Testis (tissue), 2 donors: ENCODE measurements at regions not wholly inside any gene's neighbourhood (a gene's known extent, or its start where the extent isn't known, plus 50 kb on each side); places are given as distances from the start of the nearest gene placed in this dataset.

Experiments
- DNase-seq: peaks from one replicate; pipeline ENCODE4 v3.0.0-alpha.2; 2019
- H3K27ac ChIP-seq, 2 donors: fragments of 200-600 bp; sonication (generic); one replicate each; pipeline ENCODE4 v1.5.1; 2019
- H3K27me3 ChIP-seq: fragments of 200-600 bp; sonication (generic); one replicate; pipeline ENCODE4 v1.5.1; 2019
- H3K36me3 ChIP-seq: fragments of 200-600 bp; sonication (generic); one replicate; pipeline ENCODE4 v1.5.1; 2017; ENCODE audit warnings: low read depth; ENCODE audit errors: missing control alignments
- H3K4me1 ChIP-seq: fragments of 200-600 bp; sonication (generic); one replicate; pipeline ENCODE4 v1.5.1; 2019
- H3K4me3 ChIP-seq, 2 donors: fragments of 200-600 bp; sonication (generic); one replicate each; pipeline ENCODE4 v1.5.1; 2017 to 2019
- H3K9me3 ChIP-seq: fragments of 200-600 bp; sonication (generic); one replicate; pipeline ENCODE4 v1.5.1; 2017
- POLR2A ChIP-seq: fragments of 450-650 bp; IDR thresholded peaks from one replicate; pipeline ENCODE4 v1.6.1; 2017; ENCODE audit warnings: antibody characterized with exemption, mild to moderate bottlenecking, moderate library complexity
- WGBS, 2 donors: methylation state at CpG; one replicate each; pipeline ENCODE4 v1.1.5; 2018; 5-methylcytosine and 5-hydroxymethylcytosine counted together
- intact Hi-C: fragments of 100-400 bp; cut with DNase I; formaldehyde crosslinking; loops from one replicate; pipeline ENCODE4 v1.15.1; 2023; ENCODE audit warnings: low total_unique reads
- TF ChIP-seq, protein P1 (sequence below), 3 experiments: fragments of 450-650 bp in 2 of 3; fragments of 200-600 bp in 1 of 3; sonication (generic) in 1 of 3; IDR thresholded peaks; one replicate each; pipeline ENCODE4 v1.5.1; 2016 to 2019; ENCODE audit warnings: antibody characterized with exemption in 3 of 3, mild to moderate bottlenecking in 2 of 3, moderate library complexity in 1 of 3

DNA sequence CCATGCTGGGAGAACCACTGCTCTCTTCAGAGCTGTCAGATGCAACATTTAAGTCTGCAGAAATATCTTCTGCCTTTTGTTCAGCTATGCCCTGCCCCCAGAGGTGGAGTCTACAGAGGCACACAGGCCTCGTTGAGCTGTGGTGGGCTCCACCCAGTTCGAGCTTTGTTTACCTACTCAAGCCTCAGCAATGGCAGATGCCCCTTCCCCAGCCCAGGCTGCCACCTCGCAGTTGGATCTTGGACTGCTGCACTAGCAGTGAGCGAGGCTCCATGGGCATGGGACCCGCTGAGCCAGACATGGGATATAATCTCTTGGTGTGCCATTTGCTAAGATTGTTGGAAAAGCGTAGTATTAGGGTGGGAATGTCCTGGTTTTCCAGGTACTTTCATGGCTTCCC lies 229.1 kb upstream of the C11orf87 start:
- Histone ChIP-seq H3K36me3 (no peaks in the 10 kb centered on the region), H3K27me3 (no peaks in the 10 kb centered on the region), H3K4me1 (no peaks in the 10 kb centered on the region), H3K27ac (no peak overlapping the region), H3K9me3 (no peaks in the 10 kb centered on the region), H3K4me3 (no peak overlapping the region)
- no peak for DNase-seq
- intact Hi-C loops: no loop called here
- 87 to 100% methylated on average over 6 of the region's 6 CpGs for WGBS, 2 donors
- no peak for TF ChIP-seq POLR2A
- TF ChIP-seq, protein P1, sequence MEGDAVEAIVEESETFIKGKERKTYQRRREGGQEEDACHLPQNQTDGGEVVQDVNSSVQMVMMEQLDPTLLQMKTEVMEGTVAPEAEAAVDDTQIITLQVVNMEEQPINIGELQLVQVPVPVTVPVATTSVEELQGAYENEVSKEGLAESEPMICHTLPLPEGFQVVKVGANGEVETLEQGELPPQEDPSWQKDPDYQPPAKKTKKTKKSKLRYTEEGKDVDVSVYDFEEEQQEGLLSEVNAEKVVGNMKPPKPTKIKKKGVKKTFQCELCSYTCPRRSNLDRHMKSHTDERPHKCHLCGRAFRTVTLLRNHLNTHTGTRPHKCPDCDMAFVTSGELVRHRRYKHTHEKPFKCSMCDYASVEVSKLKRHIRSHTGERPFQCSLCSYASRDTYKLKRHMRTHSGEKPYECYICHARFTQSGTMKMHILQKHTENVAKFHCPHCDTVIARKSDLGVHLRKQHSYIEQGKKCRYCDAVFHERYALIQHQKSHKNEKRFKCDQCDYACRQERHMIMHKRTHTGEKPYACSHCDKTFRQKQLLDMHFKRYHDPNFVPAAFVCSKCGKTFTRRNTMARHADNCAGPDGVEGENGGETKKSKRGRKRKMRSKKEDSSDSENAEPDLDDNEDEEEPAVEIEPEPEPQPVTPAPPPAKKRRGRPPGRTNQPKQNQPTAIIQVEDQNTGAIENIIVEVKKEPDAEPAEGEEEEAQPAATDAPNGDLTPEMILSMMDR (IDR thresholded peaks at IDR 0.05): no peak

- Histone ChIP-seq H3K9me3 (no peaks in the 10 kb centered on the region), H3K27me3 (no peaks in the 10 kb centered on the region), H3K27ac (no peak overlapping the region), H3K4me1 (no peaks in the 10 kb centered on the region), H3K4me3 (no peak overlapping the region), H3K36me3 (no peaks in the 10 kb centered on the region)
- DNase-seq: no peak
- TF ChIP-seq, protein P1 (IDR thresholded peaks at IDR 0.05): no peak
- TF ChIP-seq POLR2A: no peak
- intact Hi-C loops: no loop called here
- WGBS, 2 donors: 64 to 80% methylated on average over 1 of the region's 1 CpG
These were observed 228.1 kb upstream of the C11orf87 start for GRCh38 chr11:109193880-109194279.

- 84 to 88% methylated on average over 2 of the region's 2 CpGs for WGBS, 2 donors
- DNase-seq: no peak
- no peak overlapping the region for H3K4me3 ChIP-seq
- no peaks in the 10 kb centered on the region for H3K27me3 ChIP-seq
- no peaks in the 10 kb centered on the region for H3K4me1 ChIP-seq
- intact Hi-C loops: no loop called here
- TF ChIP-seq, protein P1 (IDR thresholded peaks at IDR 0.05): no peak
- TF ChIP-seq POLR2A: no peak
- H3K27ac ChIP-seq: no peak overlapping the region
- no peaks in the 10 kb centered on the region for H3K9me3 ChIP-seq
- H3K36me3 ChIP-seq: no peaks in the 10 kb centered on the region
These were observed 226.0 kb upstream of the C11orf87 start for GRCh38 chr11:109196016-109196415.

DNA sequence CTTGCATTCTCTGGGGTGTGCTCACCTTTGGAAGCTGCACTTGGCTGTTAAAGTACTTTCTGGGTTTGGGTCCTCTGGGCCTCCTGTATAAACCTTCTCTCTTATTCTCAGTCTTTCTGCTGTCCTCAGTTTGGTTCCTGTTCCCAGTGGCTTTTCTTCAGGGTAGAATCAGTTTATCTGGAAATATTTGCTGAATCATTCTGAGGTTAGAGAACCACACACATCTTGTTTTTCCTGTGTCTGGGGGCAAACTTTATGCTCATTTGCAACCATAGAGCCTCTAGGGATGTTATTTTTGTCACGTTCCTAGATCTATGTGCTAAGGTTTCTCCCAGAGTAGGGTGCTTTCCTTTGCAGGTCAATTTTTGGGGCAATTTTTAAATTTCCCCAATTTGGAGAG lies 224.3 kb upstream of the C11orf87 start:
- intact Hi-C loops: no loop called here
- no peaks in the 10 kb centered on the region for H3K4me1 ChIP-seq
- no peak for DNase-seq
- no peaks in the 10 kb centered on the region for H3K36me3 ChIP-seq
- H3K27ac ChIP-seq: no peak overlapping the region
- 73 to 76% methylated on average over 1 of the region's 1 CpG for WGBS, 2 donors
- H3K4me3 ChIP-seq: no peak overlapping the region
- H3K27me3 ChIP-seq: no peaks in the 10 kb centered on the region
- TF ChIP-seq, protein P1 (IDR thresholded peaks at IDR 0.05): no peak
- no peak for TF ChIP-seq POLR2A
- no peaks in the 10 kb centered on the region for H3K9me3 ChIP-seq

GRCh38 chr11:109203176-109203575 lies 218.8 kb upstream of the C11orf87 start:
- H3K36me3 ChIP-seq: no peaks in the 10 kb centered on the region
- WGBS, 2 donors: 67 to 86% methylated on average over 1 of the region's 1 CpG
- TF ChIP-seq, protein P1 (IDR thresholded peaks at IDR 0.05): no peak
- no peak for TF ChIP-seq POLR2A
- no peak overlapping the region for H3K4me3 ChIP-seq
- no peak overlapping the region for H3K27ac ChIP-seq
- H3K27me3 ChIP-seq: no peaks in the 10 kb centered on the region
- H3K4me1 ChIP-seq: no peaks in the 10 kb centered on the region
- intact Hi-C loops: no loop called here
- no peak for DNase-seq
- no peaks in the 10 kb centered on the region for H3K9me3 ChIP-seq
